Uterus (tissue), 3 donors: ENCODE measurements at regions not wholly inside any gene's neighbourhood (a gene's known extent, or its start where the extent isn't known, plus 50 kb on each side); places are given as distances from the start of the nearest gene placed in this dataset.

Experiments
- DNase-seq, 2 donors: peaks; one replicate each; pipeline ENCODE4 v3.0.0-alpha.2; 2019 to 2020
- H3K27ac ChIP-seq, 2 donors: fragments of 200-600 bp; sonication (generic); 1 replicate in 1 of 2; 2 replicates in 1 of 2; pipeline ENCODE4 v1.5.1; 2016 to 2018
- H3K27me3 ChIP-seq, 2 donors: fragments of 200-600 bp; sonication (generic); one replicate each; pipeline ENCODE4 v1.5.1; 2018 to 2019; ENCODE audit warnings: control low read depth in 1 of 2
- H3K36me3 ChIP-seq, 2 donors: fragments of 200-600 bp; sonication (generic); one replicate each; pipeline ENCODE4 v1.5.1; 2019; ENCODE audit warnings: control low read depth in 1 of 2
- H3K4me1 ChIP-seq, 2 donors: fragments of 200-600 bp; sonication (generic); one replicate each; pipeline ENCODE4 v1.5.1; 2018 to 2019; ENCODE audit warnings: control low read depth in 1 of 2
- H3K4me3 ChIP-seq, 2 donors: fragments of 200-600 bp; sonication (generic); 1 replicate in 1 of 2; 2 replicates in 1 of 2; pipeline ENCODE4 v1.5.1; 2018 to 2019; ENCODE audit warnings: mild to moderate bottlenecking in 1 of 2
- H3K9me3 ChIP-seq, 2 donors: fragments of 200-600 bp; sonication (generic); one replicate each; pipeline ENCODE4 v1.5.1; 2019; ENCODE audit warnings: control low read depth in 1 of 2
- CTCF ChIP-seq, 4 experiments: fragments of 200-600 bp in 2 of 4; fragments of 450-650 bp in 2 of 4; sonication (generic) in 2 of 4; IDR thresholded peaks; one replicate each; pipeline ENCODE4 v1.5.1; 2016 to 2019; ENCODE audit warnings: antibody characterized with exemption in 4 of 4, mild to moderate bottlenecking in 2 of 4, moderate library complexity in 1 of 4
- POLR2A ChIP-seq, 2 donors: fragments of 450-650 bp; IDR thresholded peaks; one replicate each; pipeline ENCODE4 v1.6.1; 2016; ENCODE audit warnings: antibody characterized with exemption in 2 of 2, mild to moderate bottlenecking in 1 of 2, moderate library complexity in 1 of 2
- intact Hi-C: fragments of 100-400 bp; cut with DNase I; formaldehyde crosslinking; loops from one replicate; pipeline ENCODE4 v1.15.1; 2023; ENCODE audit warnings: low total_unique reads
- donor health status: DM: yes; HTN: yes; CAD: no.

- no peaks in the 10 kb centered on the region for H3K4me1 ChIP-seq
- H3K27ac ChIP-seq: no peak overlapping the region
- H3K4me3 ChIP-seq: no peak overlapping the region
- no peaks in the 10 kb centered on the region for H3K9me3 ChIP-seq
- no peak for DNase-seq
- H3K27me3 ChIP-seq: no peaks in the 10 kb centered on the region
- intact Hi-C loops: no loop called here
- no peaks in the 10 kb centered on the region for H3K36me3 ChIP-seq
- TF ChIP-seq POLR2A (IDR thresholded peaks at IDR 0.05) (no peak), CTCF (IDR thresholded peaks at IDR 0.05) (no peak)
Observed at GRCh38 chr11:19370100-19370861, 129.5 kb upstream of the E2F8 start.

DNA sequence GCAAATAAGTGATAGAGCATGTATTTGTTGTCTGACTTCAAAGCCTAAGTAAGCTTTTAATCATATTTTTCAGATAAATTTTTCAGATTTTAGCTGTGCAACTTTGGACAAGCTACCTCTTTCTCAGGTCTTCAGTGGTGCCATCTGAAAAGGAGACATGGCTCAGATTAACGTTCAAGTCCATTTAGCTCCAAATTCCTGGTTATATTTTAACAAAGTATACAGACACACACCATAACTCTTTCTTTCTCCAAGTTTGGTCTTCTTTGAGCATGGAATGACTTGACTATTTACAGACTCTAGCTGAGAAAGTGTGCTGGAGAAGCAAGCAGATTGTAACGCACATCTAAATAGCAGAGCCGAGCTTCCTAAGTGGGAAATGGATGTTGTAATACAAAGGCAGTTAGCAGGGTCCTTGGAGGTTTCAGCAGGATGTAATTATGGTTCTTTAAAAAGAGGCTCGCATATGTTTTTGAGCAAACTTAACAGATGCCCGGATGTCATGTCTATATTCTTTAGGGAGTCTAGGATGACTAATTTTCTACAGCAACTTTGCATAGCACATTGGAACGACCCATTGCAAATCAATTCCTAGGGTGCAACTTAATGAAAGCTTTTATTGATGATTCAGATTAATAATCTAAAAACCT, 128.1 kb upstream of the E2F8 start:
- Histone ChIP-seq H3K27ac (no peak overlapping the region), H3K27me3 (no peaks in the 10 kb centered on the region)

DNA sequence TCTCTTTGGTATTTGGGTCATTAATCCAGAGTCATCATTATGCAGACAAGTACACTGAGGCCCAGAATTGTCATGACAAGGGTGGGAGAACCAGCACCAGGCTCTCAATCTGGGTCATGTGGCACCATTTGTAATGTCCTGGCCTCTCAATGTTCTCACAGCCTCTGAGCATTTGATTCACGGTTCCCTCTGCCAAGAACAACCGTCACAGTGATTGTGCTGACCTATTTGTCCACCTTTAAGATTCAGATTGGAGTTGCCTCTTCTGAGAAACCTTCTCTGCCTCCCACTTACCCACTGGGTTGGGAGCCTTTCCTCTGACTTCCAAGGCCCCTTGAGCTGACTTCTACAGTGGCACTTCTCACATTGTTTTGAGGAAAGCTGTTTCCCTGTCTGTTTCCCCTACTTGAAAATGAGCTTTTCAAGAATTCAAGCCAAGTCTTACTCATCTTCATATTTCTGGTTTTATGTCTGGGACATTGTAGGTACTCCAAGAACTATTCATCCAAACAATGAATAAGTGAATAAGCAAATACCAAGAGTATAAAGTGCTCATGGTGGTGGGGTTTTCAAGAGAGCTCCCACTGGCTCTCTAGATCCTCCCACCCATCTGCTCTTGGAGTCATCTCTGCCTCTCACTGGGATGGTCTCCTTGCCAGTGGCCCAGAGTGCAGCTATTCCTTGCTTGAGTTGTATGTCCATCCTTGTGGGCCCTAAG, 126.4 kb upstream of the E2F8 start:
- H3K9me3 ChIP-seq: no peaks in the 10 kb centered on the region
- H3K27me3 ChIP-seq: no peaks in the 10 kb centered on the region
- H3K27ac ChIP-seq: no peak overlapping the region
- H3K36me3 ChIP-seq: no peaks in the 10 kb centered on the region
- H3K4me1 ChIP-seq: no peaks in the 10 kb centered on the region
- TF ChIP-seq POLR2A (IDR thresholded peaks at IDR 0.05) (no peak), CTCF (IDR thresholded peaks at IDR 0.05) (no peak)
- intact Hi-C loops: no loop called here
- no peak for DNase-seq
- no peak overlapping the region for H3K4me3 ChIP-seq

More for the DNA sequence above, 128.1 kb upstream of the E2F8 start:
- intact Hi-C loops: no loop called here
- no peak overlapping the region for H3K4me3 ChIP-seq
- H3K9me3 ChIP-seq: no peaks in the 10 kb centered on the region
- DNase-seq: no peak
- TF ChIP-seq CTCF (IDR thresholded peaks at IDR 0.05) (no peak), POLR2A (IDR thresholded peaks at IDR 0.05) (no peak)
- H3K4me1 ChIP-seq: no peaks in the 10 kb centered on the region
- H3K36me3 ChIP-seq: no peaks in the 10 kb centered on the region

DNA sequence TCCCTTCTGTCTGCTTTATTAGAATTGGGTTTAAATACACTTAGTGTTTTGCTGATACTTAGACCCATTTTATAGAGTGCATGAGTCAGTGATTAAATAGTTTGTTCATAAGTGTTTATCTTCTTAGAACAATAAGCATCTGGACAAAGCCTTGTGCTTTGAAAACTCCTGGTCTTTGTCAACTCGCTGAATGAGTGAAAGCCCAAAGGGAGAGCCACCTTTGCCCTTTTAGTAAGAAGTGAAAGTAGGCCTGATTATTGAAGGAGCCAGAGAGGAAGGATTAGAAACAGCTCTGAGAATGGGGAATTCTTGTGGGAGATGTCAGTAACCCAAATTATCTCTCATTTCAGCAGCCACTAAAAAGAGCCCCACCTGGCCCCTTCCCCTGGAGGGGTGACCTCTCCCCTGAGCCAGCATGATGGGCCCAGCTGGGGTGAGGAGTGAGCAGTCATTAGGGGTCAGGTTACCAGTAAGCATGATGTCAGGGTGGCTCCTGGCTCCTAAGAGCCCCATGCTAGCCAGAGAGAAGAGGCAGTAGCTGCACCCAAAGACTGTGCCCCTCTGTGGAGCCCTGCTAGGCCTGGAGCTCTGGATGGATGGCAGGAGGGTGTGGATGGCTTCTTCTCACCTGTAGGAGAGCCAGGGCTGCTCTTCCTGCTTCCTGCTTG, 125.1 kb upstream of the E2F8 start:
- Histone ChIP-seq H3K9me3 (no peaks in the 10 kb centered on the region), H3K4me3 (no peak overlapping the region), H3K27ac (no peak overlapping the region), H3K36me3 (no peaks in the 10 kb centered on the region), H3K27me3 (no peaks in the 10 kb centered on the region), H3K4me1 (no peaks in the 10 kb centered on the region)
- DNase-seq: no peak
- intact Hi-C loops: no loop called here
- TF ChIP-seq POLR2A (IDR thresholded peaks at IDR 0.05) (no peak), CTCF (IDR thresholded peaks at IDR 0.05) (no peak)
